ENCODE measurements at regions not wholly inside any gene's neighbourhood (a gene's known extent, or its start where the extent isn't known, plus 50 kb on each side); places are given as distances from the start of the nearest gene placed in this dataset.
"Not testable (repeated sequence)": the region's sequence is repeated elsewhere in the genome, so short reads cannot be mapped to it uniquely, and the experiment has no call there.

DNA sequence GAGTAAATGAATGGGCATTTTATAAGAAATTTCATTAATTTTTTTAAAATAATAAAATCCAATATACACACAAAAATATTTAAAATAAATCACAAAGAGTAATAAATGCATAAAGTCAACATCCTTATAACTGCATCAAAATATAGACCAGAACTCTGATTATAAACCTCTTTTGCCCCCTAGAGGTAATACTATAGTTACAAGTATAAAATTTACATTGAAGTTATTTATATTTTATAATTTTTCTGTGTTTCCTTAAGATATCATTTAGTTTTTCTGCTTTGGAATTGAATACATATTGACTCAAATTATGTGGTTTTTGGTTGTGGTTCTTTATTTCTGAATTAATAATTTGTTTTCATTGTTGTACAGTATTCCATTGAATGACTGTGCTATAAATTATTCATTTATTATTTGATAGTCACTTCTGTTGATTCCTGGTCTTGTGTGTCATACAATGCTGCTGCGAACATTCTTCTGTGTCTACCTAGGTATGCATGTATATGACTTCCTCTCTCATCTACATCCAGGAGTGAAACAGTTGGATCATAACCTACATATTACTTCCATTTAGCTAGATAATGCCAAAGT, 673.6 kb downstream of the IPMK start:
- ATAC-seq (ENCODE audit: low read depth in 2 of 2) (no peak), DNase-seq (no peak)
- Mint-ChIP-seq H3K4me1 (no peaks in the 10 kb centered on the region), H3K27me3 (no peaks in the 10 kb centered on the region), H3K4me3 (no peak overlapping the region), H3K36me3 (no peaks in the 10 kb centered on the region), H3K9me3 (no peaks in the 10 kb centered on the region), H3K27ac (no peak overlapping the region)

DNA sequence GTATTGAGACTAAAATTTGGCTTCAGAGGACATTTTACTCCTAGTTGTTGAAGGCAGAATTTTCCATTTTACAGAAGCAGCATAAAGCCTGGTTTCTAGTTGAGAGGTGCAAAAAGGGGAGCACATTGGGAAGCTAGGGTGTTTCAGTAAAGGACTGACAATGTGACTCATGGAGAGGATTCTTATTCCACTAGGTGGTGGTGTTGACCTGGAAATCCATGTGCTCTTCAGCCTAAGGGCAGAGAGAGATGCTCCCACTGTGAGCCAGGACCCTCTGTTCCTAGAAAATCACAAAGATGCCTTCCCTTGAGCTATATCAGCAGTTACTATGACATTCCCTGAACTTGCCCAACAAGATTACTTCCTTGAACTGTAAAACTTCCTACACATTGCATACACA, 687.8 kb downstream of the IPMK start:
- Mint-ChIP-seq H3K9me3 (peaks cover 0 to 12% (median 4%) of the 10 kb centered on the region in 7 donors), H3K27me3 (no peaks in the 10 kb centered on the region), H3K27ac (no peak overlapping the region), H3K36me3 (no peaks in the 10 kb centered on the region), H3K4me3 (no peak overlapping the region), H3K4me1 (no peaks in the 10 kb centered on the region)
- ATAC-seq (ENCODE audit: low read depth in 2 of 2): no peak
- DNase-seq: no peak

- Mint-ChIP-seq H3K36me3 (no peaks in the 10 kb centered on the region), H3K4me3 (no peak overlapping the region), H3K4me1 (no peaks in the 10 kb centered on the region), H3K27ac (no peak overlapping the region), H3K27me3 (no peaks in the 10 kb centered on the region), H3K9me3 (peaks cover 0 to 8% (median 3%) of the 10 kb centered on the region in 7 donors)
- no peak for DNase-seq
- no peak for ATAC-seq (ENCODE audit: low read depth in 2 of 2)
Measured at GRCh38 chr10:57562211-57562610, 705.5 kb downstream of the IPMK start.

DNA sequence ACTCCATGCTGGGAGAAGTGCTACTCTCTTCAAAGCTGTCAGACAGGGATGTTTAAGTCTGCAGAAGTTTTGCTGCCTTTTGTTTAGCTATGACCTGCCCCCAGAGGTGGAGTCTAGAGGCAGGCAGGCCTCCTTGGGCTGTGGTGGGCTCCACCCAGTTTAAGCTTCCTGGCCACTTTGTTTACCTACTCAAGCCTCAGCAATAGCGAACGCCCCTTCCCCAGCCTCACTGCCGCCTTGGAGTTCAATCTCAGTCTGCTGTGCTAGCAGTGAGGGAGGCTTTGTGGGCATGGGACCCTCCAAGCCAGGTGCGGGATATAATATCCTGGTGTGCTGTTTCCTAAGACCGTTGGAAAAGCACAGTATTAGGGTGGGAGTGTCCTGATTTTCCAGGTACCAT, 715.9 kb downstream of the IPMK start:
- not testable (repeated sequence) for H3K27ac Mint-ChIP-seq; H3K36me3 Mint-ChIP-seq; H3K4me1 Mint-ChIP-seq; H3K27me3 Mint-ChIP-seq; ATAC-seq (ENCODE audit: low read depth in 2 of 2); H3K4me3 Mint-ChIP-seq; DNase-seq
- peaks cover 0 to 16% (median 3%) of the 10 kb centered on the region in 7 donors for H3K9me3 Mint-ChIP-seq

- ATAC-seq (ENCODE audit: low read depth in 2 of 2): no peak
- no peaks in the 10 kb centered on the region for H3K27me3 Mint-ChIP-seq
- H3K4me1 Mint-ChIP-seq: no peaks in the 10 kb centered on the region
- no peaks in the 10 kb centered on the region for H3K36me3 Mint-ChIP-seq
- peaks cover 0 to 10% (median 0%) of the 10 kb centered on the region in 7 donors for H3K9me3 Mint-ChIP-seq
- H3K4me3 Mint-ChIP-seq: no peak overlapping the region
- no peak overlapping the region for H3K27ac Mint-ChIP-seq
- no peak for DNase-seq
Measured at GRCh38 chr10:57535306-57535705, 732.4 kb downstream of the IPMK start.

DNA sequence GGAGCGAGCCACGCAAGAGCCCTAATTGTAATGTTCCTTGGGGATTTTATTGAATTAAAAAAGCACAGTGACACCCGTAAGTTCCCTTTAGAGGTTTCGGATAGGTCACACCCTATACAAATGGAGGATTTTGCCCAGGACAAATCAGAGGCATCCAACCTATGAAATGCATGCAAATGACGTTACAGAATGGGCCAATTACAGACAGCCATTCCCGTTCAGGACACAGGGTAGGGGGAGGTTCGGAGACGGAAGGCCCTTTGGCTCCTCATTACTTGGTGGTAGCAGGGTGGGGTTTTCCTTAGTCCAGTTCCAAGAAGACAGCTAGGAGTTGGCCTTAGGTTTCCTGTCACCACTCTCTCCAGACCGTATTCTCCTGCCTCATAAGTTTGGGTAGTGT, 754.1 kb downstream of the IPMK start:
- ATAC-seq (ENCODE audit: low read depth in 2 of 2) (no peak), DNase-seq (no peak)
- Mint-ChIP-seq H3K27me3 (no peaks in the 10 kb centered on the region), H3K36me3 (no peaks in the 10 kb centered on the region), H3K4me3 (no peak overlapping the region), H3K9me3 (peaks cover under 1 to 12% (median 3%) of the 10 kb centered on the region in 7 donors), H3K27ac (peak overlapping the region in 1 of 6 donors; percentile 9), H3K4me1 (no peaks in the 10 kb centered on the region)

DNA sequence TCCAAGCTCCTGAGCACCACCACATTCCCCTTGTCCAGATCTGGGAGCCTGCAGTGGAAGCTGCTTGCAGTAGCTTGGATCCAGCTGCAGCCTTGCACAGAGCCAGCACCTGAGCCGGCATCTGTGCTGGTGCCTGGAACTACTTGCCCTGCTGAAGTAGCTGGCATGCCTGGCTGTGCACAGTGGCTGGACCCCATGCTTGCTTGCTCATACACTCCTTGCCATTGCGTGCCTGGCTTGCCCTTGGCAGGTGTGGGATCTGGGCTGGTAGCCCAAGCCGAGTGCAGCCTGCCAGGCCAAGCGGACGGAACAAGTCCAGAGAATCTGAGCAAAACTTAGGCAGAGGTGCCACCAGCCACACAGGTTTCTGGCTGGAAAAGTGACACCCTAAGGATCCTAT, 759.9 kb downstream of the IPMK start:
- no peak for DNase-seq
- H3K36me3 Mint-ChIP-seq: no peaks in the 10 kb centered on the region
- peaks cover 0 to 6% (median 0%) of the 10 kb centered on the region in 7 donors for H3K9me3 Mint-ChIP-seq
- no peak for ATAC-seq (ENCODE audit: low read depth in 2 of 2)
- no peak overlapping the region for H3K27ac Mint-ChIP-seq
- no peak overlapping the region for H3K4me3 Mint-ChIP-seq
- no peaks in the 10 kb centered on the region for H3K27me3 Mint-ChIP-seq
- no peaks in the 10 kb centered on the region for H3K4me1 Mint-ChIP-seq

DNA sequence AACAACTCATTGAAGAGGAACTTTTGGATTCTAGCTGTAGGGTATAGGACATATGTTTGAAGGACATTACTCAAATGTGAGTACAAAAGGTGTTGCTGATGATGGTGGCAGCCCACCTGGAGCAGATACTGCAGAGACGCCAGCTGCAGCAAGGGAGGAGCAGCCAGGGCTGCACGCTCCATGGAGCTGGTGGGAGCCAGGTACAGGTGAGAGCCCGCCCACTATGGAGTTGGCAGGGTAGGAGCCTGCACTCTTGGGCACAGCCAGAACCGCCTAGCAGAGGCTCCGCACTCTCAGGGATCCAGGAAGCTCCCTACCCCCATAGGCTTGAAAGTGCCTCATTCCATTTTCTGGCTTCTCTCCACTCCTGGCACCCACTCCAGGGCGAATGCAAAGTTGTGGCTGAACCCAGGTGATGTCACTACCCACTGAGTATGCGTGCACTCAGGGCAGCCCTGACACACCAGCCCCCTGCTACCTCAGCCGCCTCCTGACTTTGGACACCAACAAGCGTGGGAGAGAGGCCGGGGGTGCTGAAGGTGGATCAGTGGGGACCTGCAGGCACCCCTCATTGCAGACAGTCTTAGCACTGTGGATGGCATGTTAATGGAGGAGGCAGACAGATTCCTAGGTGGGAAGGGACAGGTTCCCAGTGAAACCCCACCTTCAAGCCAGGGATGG, 761.1 kb downstream of the IPMK start:
- Mint-ChIP-seq H3K9me3 (peaks cover 0 to 6% (median 0%) of the 10 kb centered on the region in 7 donors), H3K27ac (no peak overlapping the region), H3K27me3 (no peaks in the 10 kb centered on the region), H3K4me3 (no peak overlapping the region), H3K4me1 (no peaks in the 10 kb centered on the region), H3K36me3 (no peaks in the 10 kb centered on the region)
- no peak for ATAC-seq (ENCODE audit: low read depth in 2 of 2)
- no peak for DNase-seq

- H3K4me3 Mint-ChIP-seq: no peak overlapping the region
- no peak overlapping the region for H3K27ac Mint-ChIP-seq
- H3K36me3 Mint-ChIP-seq: no peaks in the 10 kb centered on the region
- no peak for DNase-seq
- peaks cover 0 to 5% (median 4%) of the 10 kb centered on the region in 7 donors for H3K9me3 Mint-ChIP-seq
- H3K4me1 Mint-ChIP-seq: no peaks in the 10 kb centered on the region
- H3K27me3 Mint-ChIP-seq: no peaks in the 10 kb centered on the region
- no peak for ATAC-seq (ENCODE audit: low read depth in 2 of 2)
Measured at GRCh38 chr10:57494486-57494885, 773.2 kb downstream of the IPMK start.

DNA sequence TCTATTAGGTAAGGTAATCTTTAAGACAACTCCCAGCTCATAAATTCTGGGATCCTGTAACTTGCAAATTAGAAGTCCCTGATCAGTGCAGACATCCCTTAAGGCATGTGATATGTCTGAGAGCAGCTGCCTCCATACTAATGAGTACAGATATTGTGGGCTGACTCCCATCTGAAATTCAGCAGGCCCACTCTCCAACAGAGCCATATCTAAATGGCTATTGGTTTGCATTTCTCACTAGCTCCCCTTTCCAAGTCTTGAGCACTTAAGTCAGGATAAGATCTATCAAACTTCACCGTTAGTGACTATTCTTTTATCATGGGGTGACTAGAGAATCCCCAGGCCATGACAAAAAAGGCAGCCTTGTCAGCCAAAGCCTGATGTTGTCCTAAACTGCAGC, 785.4 kb downstream of the IPMK start:
- no peak overlapping the region for H3K4me3 Mint-ChIP-seq
- H3K9me3 Mint-ChIP-seq: peaks cover 0 to 4% (median 0%) of the 10 kb centered on the region in 7 donors
- H3K27me3 Mint-ChIP-seq: no peaks in the 10 kb centered on the region
- H3K27ac Mint-ChIP-seq: no peak overlapping the region
- H3K4me1 Mint-ChIP-seq: no peaks in the 10 kb centered on the region
- no peaks in the 10 kb centered on the region for H3K36me3 Mint-ChIP-seq
- no peak for DNase-seq
- no peak for ATAC-seq (ENCODE audit: low read depth in 2 of 2)

DNA sequence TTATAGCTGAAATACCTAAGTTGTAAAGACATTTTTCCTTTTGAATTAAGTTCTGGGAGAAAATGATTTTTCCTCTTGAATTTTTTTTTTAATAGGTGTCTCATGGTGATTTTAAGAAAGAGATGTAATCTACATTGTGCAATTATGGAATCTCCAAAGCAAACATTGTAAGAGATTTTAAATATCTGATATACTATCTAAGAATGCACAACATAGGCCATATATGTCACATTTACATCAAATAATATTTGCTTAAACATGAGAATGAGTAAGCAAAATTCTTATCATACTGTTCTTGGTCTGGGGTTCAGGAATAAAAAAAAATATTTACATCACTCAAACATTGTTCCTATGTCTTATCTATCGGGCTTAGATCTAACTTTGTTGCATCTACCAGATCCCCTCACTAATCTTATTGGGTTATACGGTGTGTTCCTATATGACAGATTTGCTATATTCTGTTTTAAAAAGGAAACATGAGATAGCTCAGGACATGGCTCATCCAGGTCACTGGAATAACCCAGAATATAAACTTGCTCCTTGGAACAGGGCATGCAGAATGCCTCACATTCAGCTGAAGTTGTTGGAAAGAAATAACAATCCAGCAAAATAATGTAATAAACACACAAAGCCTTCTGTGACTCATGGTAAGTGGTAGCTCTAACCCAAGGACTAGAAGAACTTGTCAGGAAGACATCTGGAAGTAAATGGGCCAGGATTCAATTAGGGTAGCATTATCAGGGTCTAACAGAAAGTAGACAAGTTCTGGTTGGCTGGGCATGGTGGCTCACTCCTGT, 794.7 kb downstream of the IPMK start:
- no peaks in the 10 kb centered on the region for H3K27me3 Mint-ChIP-seq

DNA sequence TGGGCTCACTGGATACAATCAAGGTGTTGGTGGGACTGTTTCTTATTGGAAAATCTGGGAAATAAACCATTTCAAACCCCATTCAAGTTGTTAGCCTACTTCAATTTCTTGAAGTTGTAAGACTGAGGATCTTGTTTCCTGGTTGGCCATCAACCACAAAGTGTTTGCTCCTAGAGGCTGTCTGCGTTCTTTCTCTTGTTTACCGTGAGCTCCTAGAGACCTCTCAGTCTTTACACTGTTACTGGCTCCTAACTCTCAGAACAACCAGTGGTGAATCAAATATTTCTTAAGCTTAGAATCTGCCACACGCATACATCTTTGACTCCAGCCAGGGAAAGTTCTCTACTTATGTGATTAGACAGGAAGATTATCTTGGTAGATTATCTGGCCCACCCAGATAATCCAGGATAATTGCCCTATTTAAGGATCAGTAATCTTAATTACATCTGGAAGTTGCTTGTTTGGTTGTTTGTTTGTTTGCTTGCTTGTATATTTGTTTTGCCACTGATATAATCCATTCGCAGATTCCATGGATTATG, 798.7 kb downstream of the IPMK start:
- Mint-ChIP-seq H3K4me3 (no peak overlapping the region), H3K4me1 (no peaks in the 10 kb centered on the region), H3K27ac (no peak overlapping the region), H3K27me3 (no peaks in the 10 kb centered on the region), H3K9me3 (no peaks in the 10 kb centered on the region), H3K36me3 (no peaks in the 10 kb centered on the region)
- no peak for ATAC-seq (ENCODE audit: low read depth in 2 of 2)
- DNase-seq: no peak

More for the DNA sequence above, 794.7 kb downstream of the IPMK start:
- peaks cover 0 to 4% (median 0%) of the 10 kb centered on the region in 7 donors for H3K9me3 Mint-ChIP-seq
- H3K36me3 Mint-ChIP-seq: no peaks in the 10 kb centered on the region
- H3K4me1 Mint-ChIP-seq: no peaks in the 10 kb centered on the region
- no peak for DNase-seq
- no peak overlapping the region for H3K27ac Mint-ChIP-seq
- no peak for ATAC-seq (ENCODE audit: low read depth in 2 of 2)
- no peak overlapping the region for H3K4me3 Mint-ChIP-seq

GRCh38 chr10:57465155-57465554, 802.5 kb downstream of the IPMK start:
- no peak overlapping the region for H3K27ac Mint-ChIP-seq
- no peaks in the 10 kb centered on the region for H3K27me3 Mint-ChIP-seq
- H3K9me3 Mint-ChIP-seq: no peaks in the 10 kb centered on the region
- DNase-seq (no peak), ATAC-seq (ENCODE audit: low read depth in 2 of 2) (no peak)
- H3K36me3 Mint-ChIP-seq: no peaks in the 10 kb centered on the region
- no peak overlapping the region for H3K4me3 Mint-ChIP-seq
- no peaks in the 10 kb centered on the region for H3K4me1 Mint-ChIP-seq

DNA sequence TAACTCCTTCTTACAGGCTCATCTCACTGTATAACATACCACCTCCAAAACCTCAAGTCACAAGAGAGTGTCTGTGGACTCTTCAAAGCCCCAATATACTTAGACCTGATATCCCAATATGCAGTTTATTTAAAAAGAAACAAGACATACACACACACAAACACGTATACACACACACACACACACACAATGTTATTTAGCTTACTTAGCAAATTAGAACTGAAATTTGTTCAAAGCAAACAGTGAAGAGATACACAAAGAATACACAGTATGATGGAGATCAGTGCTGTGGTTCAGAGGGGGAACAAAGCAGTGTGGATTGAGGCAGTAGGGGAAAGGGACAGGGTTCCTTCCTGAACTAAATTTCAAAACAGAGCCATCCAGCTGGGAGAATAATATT, 807.2 kb downstream of the IPMK start:
- DNase-seq (no peak), ATAC-seq (ENCODE audit: low read depth in 2 of 2) (no peak)
- H3K27ac Mint-ChIP-seq: no peak overlapping the region
- no peaks in the 10 kb centered on the region for H3K27me3 Mint-ChIP-seq
- no peaks in the 10 kb centered on the region for H3K36me3 Mint-ChIP-seq
- no peak overlapping the region for H3K4me3 Mint-ChIP-seq
- H3K9me3 Mint-ChIP-seq: peaks cover 0 to 6% (median 0%) of the 10 kb centered on the region in 7 donors
- no peaks in the 10 kb centered on the region for H3K4me1 Mint-ChIP-seq

Data from naive B cell (primary cell).